ENCODE measurements at regions not wholly inside any gene's neighbourhood (a gene's known extent, or its start where the extent isn't known, plus 50 kb on each side); places are given as distances from the start of the nearest gene placed in this dataset.

DNA sequence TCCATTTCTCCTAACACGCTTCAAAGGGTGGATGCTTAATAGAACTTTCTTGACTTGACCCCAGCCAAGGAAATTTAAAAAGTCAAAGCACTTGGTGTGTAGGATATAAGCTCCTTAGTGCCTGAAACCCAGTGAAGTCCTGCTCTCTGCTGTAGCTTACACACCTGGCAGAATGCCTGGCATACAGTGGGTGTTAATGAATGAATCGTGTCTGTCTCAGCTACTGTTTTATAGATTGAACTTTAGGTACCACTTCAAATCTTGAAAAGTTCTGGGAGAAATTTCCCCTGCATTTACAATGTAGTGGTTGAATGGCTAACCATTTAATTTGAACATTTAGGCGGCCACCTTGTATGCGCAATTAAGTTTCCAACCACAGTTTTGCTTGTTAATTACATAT, 70.5 kb upstream of the ZNF217 start:
- TF ChIP-seq EZH2 (IDR thresholded peaks at IDR 0.05) (no peak), POLR2AphosphoS5 (IDR thresholded peaks at IDR 0.05; ENCODE audit: borderline replicate concordance, low read depth, low read length) (no peak)

Measured in SK-N-MC (cell line).